ENCODE measurements at regions not wholly inside any gene's neighbourhood (a gene's known extent, or its start where the extent isn't known, plus 50 kb on each side); places are given as distances from the start of the nearest gene placed in this dataset.

DNA sequence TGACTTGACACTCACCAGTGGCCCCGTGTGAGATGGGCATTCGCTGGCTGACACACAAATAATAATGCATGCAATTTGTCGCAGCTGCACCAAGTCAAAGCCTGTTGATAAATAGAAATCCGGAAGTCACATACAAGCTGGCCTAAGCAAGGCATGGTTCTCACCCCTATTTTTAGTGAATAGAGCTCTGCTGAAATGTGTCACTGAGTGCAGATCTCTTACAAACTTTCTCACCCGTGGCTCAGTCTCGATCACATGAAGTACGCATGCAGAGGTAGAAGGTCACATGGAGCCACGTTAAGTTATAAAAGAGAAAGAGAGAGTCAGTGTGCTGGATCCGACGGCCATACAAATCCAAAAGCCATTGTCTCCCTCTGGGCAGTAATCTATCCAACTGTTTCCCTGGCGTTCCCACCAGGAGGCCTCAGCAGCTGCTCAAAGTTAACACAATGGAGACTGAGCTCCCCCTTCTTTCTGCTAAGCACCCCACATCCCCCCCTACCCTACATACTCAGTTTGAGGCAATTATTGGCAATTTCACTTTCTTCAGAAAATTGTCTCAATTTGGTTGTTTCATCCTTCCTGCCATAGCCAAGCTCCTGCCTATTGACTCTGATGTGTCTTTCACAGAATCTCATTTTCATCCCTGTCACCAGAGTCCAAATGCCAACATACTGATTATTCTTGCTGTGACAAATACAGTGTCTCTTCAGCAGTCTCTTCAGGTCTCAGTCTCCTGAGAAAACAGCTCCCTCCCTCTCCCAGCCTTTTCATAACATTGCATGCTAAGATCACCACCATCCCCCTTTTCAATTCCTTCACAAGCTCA, 473.3 kb upstream of the NRP1 start:
- H3K27me3 ChIP-seq (ENCODE audit: insufficient read depth, poor library complexity, severe bottlenecking) = no peaks in the 10 kb centered on the region
- no peak for TF ChIP-seq SPI1 (IDR thresholded peaks at IDR 0.05; ENCODE audit: borderline replicate concordance, low read depth)
- no peak for DNase-seq (ENCODE audit: low read depth in 1 of 2, low spot score in 1 of 2)
- no peak overlapping the region for H3K4me3 ChIP-seq (replicated peaks; ENCODE audit: insufficient read depth, low read length)
- no peak overlapping the region for H3K27ac ChIP-seq (replicated peaks)

- Histone ChIP-seq H3K27ac (replicated peaks) (no peak overlapping the region), H3K4me3 (replicated peaks; ENCODE audit: insufficient read depth, low read length) (no peak overlapping the region), H3K27me3 (ENCODE audit: insufficient read depth, poor library complexity, severe bottlenecking) (no peaks in the 10 kb centered on the region)
- no peak for TF ChIP-seq POLR2AphosphoS5 (IDR thresholded peaks at IDR 0.05; ENCODE audit: low read depth)
- TF ChIP-seq, protein P1, sequence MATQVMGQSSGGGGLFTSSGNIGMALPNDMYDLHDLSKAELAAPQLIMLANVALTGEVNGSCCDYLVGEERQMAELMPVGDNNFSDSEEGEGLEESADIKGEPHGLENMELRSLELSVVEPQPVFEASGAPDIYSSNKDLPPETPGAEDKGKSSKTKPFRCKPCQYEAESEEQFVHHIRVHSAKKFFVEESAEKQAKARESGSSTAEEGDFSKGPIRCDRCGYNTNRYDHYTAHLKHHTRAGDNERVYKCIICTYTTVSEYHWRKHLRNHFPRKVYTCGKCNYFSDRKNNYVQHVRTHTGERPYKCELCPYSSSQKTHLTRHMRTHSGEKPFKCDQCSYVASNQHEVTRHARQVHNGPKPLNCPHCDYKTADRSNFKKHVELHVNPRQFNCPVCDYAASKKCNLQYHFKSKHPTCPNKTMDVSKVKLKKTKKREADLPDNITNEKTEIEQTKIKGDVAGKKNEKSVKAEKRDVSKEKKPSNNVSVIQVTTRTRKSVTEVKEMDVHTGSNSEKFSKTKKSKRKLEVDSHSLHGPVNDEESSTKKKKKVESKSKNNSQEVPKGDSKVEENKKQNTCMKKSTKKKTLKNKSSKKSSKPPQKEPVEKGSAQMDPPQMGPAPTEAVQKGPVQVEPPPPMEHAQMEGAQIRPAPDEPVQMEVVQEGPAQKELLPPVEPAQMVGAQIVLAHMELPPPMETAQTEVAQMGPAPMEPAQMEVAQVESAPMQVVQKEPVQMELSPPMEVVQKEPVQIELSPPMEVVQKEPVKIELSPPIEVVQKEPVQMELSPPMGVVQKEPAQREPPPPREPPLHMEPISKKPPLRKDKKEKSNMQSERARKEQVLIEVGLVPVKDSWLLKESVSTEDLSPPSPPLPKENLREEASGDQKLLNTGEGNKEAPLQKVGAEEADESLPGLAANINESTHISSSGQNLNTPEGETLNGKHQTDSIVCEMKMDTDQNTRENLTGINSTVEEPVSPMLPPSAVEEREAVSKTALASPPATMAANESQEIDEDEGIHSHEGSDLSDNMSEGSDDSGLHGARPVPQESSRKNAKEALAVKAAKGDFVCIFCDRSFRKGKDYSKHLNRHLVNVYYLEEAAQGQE (IDR thresholded peaks at IDR 0.05; ENCODE audit: insufficient replicate concordance, low read depth) = no peak
- no peak for TF ChIP-seq GABPA (IDR thresholded peaks at IDR 0.05; ENCODE audit: low read depth)
- no peak for TF ChIP-seq CTCF (IDR thresholded peaks at IDR 0.05; ENCODE audit: insufficient read depth, low read length)
- no peak for TF ChIP-seq SPI1 (IDR thresholded peaks at IDR 0.05; ENCODE audit: borderline replicate concordance, low read depth)
- no peak for DNase-seq (ENCODE audit: low read depth in 1 of 2, low spot score in 1 of 2)
These were observed 471.4 kb upstream of the NRP1 start for GRCh38 chr10:33805831-33806230.

GRCh38 chr10:33804584-33804983, 470.1 kb upstream of the NRP1 start:
- Histone ChIP-seq H3K4me3 (replicated peaks; ENCODE audit: insufficient read depth, low read length) (no peak overlapping the region), H3K27ac (replicated peaks) (no peak overlapping the region), H3K27me3 (ENCODE audit: insufficient read depth, poor library complexity, severe bottlenecking) (no peaks in the 10 kb centered on the region)
- no peak for TF ChIP-seq POLR2AphosphoS5 (IDR thresholded peaks at IDR 0.05; ENCODE audit: low read depth)
- no peak for TF ChIP-seq CTCF (IDR thresholded peaks at IDR 0.05; ENCODE audit: insufficient read depth, low read length)
- TF ChIP-seq, protein P1 (IDR thresholded peaks at IDR 0.05; ENCODE audit: insufficient replicate concordance, low read depth) = no peak
- no peak for TF ChIP-seq SPI1 (IDR thresholded peaks at IDR 0.05; ENCODE audit: borderline replicate concordance, low read depth)
- TF ChIP-seq GABPA (IDR thresholded peaks at IDR 0.05; ENCODE audit: low read depth) = no peak
- no peak for DNase-seq (ENCODE audit: low read depth in 1 of 2, low spot score in 1 of 2)

- Histone ChIP-seq H3K27ac (replicated peaks) (no peak overlapping the region), H3K4me3 (replicated peaks; ENCODE audit: insufficient read depth, low read length) (no peak overlapping the region), H3K27me3 (ENCODE audit: insufficient read depth, poor library complexity, severe bottlenecking) (no peaks in the 10 kb centered on the region)
- TF ChIP-seq CTCF (IDR thresholded peaks at IDR 0.05; ENCODE audit: insufficient read depth, low read length) = no peak
- TF ChIP-seq, protein P1 (IDR thresholded peaks at IDR 0.05; ENCODE audit: insufficient replicate concordance, low read depth) = no peak
- TF ChIP-seq GABPA (IDR thresholded peaks at IDR 0.05; ENCODE audit: low read depth) = no peak
- no peak for TF ChIP-seq SPI1 (IDR thresholded peaks at IDR 0.05; ENCODE audit: borderline replicate concordance, low read depth)
- TF ChIP-seq POLR2AphosphoS5 (IDR thresholded peaks at IDR 0.05; ENCODE audit: low read depth) = no peak
- DNase-seq (ENCODE audit: low read depth in 1 of 2, low spot score in 1 of 2) = no peak
These were observed 468.8 kb upstream of the NRP1 start for GRCh38 chr10:33803248-33803647.

Measured in HL-60 (cell line).